GM21825 (cell line): ENCODE measurements at regions not wholly inside any gene's neighbourhood (a gene's known extent, or its start where the extent isn't known, plus 50 kb on each side); places are given as distances from the start of the nearest gene placed in this dataset.
A peak's percentile ranks its signal among the peaks of the same experiment; 100 is the strongest.

Source experiments
- ATAC-seq: cut with Tn5 transposase; IDR thresholded peaks from one replicate; pipeline ENCODE4 v1.9.1; 2021; ENCODE audit warnings: mild to moderate bottlenecking, moderate library complexity; ENCODE audit not compliant: unreplicated experiment

GRCh38 chr18:61989138-61989537 lies 96.3 kb upstream of the RNF152 start:
- ATAC-seq: no peak

GRCh38 chr18:61988100-61988499 lies 95.3 kb upstream of the RNF152 start:
- no peak for ATAC-seq

- ATAC-seq: no peak
These were observed 92.9 kb upstream of the RNF152 start for GRCh38 chr18:61985681-61986080.

GRCh38 chr18:61984349-61984748 lies 91.5 kb upstream of the RNF152 start:
- no peak for ATAC-seq

GRCh38 chr18:61982475-61982874 lies 89.7 kb upstream of the RNF152 start:
- no peak for ATAC-seq

- no peak for ATAC-seq
These were observed 87.5 kb upstream of the RNF152 start for GRCh38 chr18:61980355-61980754.

GRCh38 chr18:61975526-61976326 lies 82.9 kb upstream of the RNF152 start:
- ATAC-seq: peak; percentile 60

GRCh38 chr18:61973273-61974115 lies 80.7 kb upstream of the RNF152 start:
- no peak for ATAC-seq

GRCh38 chr18:61972389-61973264 lies 79.8 kb upstream of the RNF152 start:
- peak; percentile 79 for ATAC-seq

- ATAC-seq: no peak
These were observed 74.6 kb upstream of the RNF152 start for GRCh38 chr18:61967252-61967891.

GRCh38 chr18:61965311-61965710 lies 72.5 kb upstream of the RNF152 start:
- no peak for ATAC-seq

GRCh38 chr18:61964616-61965015 lies 71.8 kb upstream of the RNF152 start:
- ATAC-seq: no peak

GRCh38 chr18:61963705-61964104 lies 70.9 kb upstream of the RNF152 start:
- ATAC-seq: no peak

- ATAC-seq: no peak
These were observed 65.2 kb upstream of the RNF152 start for GRCh38 chr18:61957801-61958516.

- peak; percentile 47 for ATAC-seq
These were observed 62.8 kb upstream of the RNF152 start for GRCh38 chr18:61955644-61956043.

GRCh38 chr18:61954096-61954746 lies 61.4 kb upstream of the RNF152 start:
- no peak for ATAC-seq

- ATAC-seq: no peak
These were observed 60.8 kb upstream of the RNF152 start for GRCh38 chr18:61953641-61954040.

GRCh38 chr18:61953161-61953560 lies 60.4 kb upstream of the RNF152 start:
- ATAC-seq: no peak

GRCh38 chr18:61951396-61951795 lies 58.6 kb upstream of the RNF152 start:
- no peak for ATAC-seq
